H1 (cell line): ENCODE measurements at regions not wholly inside any gene's neighbourhood (a gene's known extent, or its start where the extent isn't known, plus 50 kb on each side); places are given as distances from the start of the nearest gene placed in this dataset.

Source experiments
- CTCF ChIA-PET: fragments of 300-600 bp; sonication (Branson Sonifier 250); formaldehyde crosslinking; loops from one replicate; lab custom pipeline; 2021; ENCODE audit not compliant: partially characterized antibody; lab: Charles Lee
- POLR2A ChIA-PET: fragments of 300-600 bp; sonication (Branson Sonifier 250); formaldehyde crosslinking; loops from one replicate; lab custom pipeline; 2021; ENCODE audit warnings: inconsistent platforms; ENCODE audit not compliant: partially characterized antibody; lab: Charles Lee
- DNase-seq, 2 experiments: peaks; one replicate each; pipeline versions ENCODE4 v3.0.0 to v3.0.0-alpha.2; 2010 to 2022; ENCODE audit warnings: low spot score in 2 of 2, low read depth in 1 of 2, mixed read lengths in 1 of 2
- FAIRE-seq: peaks from 2 replicates; lab custom pipeline; 2011; peaks lifted over from hg19 to GRCh38; lab: Jason Lieb, UNC
- H2AFZ ChIP-seq: 2 replicates; pipeline ENCODE4 v1.8.1; 2012; ENCODE audit warnings: low read length, inconsistent platforms
- H2AK5ac ChIP-seq: 2 replicates; pipeline ENCODE4 v1.6.1; 2013; ENCODE audit warnings: low read depth, low read length
- H2BK120ac ChIP-seq: replicated peaks from 2 replicates; pipeline ENCODE3; 2013; ENCODE audit warnings: low read depth, low read length, inconsistent platforms
- H2BK12ac ChIP-seq: 2 replicates; pipeline ENCODE4 v1.6.1; 2013; ENCODE audit warnings: low read depth, low read length
- H2BK15ac ChIP-seq: 2 replicates; pipeline ENCODE4 v1.6.1; 2013; ENCODE audit warnings: low read length
- H2BK20ac ChIP-seq: 2 replicates; pipeline ENCODE4 v1.6.1; 2013; ENCODE audit warnings: low read length
- H2BK5ac ChIP-seq: 2 replicates; pipeline ENCODE4 v1.6.1; 2013; ENCODE audit warnings: low read depth, low read length
- H3K14ac ChIP-seq: 2 replicates; pipeline ENCODE4 v1.6.1; 2013; ENCODE audit warnings: inconsistent platforms; ENCODE audit not compliant: insufficient read length
- H3K18ac ChIP-seq: 2 replicates; pipeline ENCODE4 v1.6.1; 2013; ENCODE audit warnings: low read length; ENCODE audit errors: extremely low read depth
- H3K23ac ChIP-seq: 2 replicates; pipeline ENCODE4 v1.6.1; 2013; ENCODE audit warnings: inconsistent platforms; ENCODE audit not compliant: insufficient read length
- H3K23me2 ChIP-seq: 2 replicates; pipeline ENCODE4 v1.6.1; 2013; ENCODE audit warnings: low read depth, low read length
- H3K27ac ChIP-seq: 2 replicates; pipeline ENCODE4 v1.6.1; 2011; ENCODE audit warnings: low read depth, low read length, inconsistent platforms
- H3K27me3 ChIP-seq, 4 experiments: replicated peaks in 1 of 4; 1 replicate in 1 of 4; 2 replicates in 3 of 4; pipeline versions ENCODE4 v1.6.1 to v1.8.1; 2011 to 2013; ENCODE audit warnings: low read length in 3 of 4, mild to moderate bottlenecking in 3 of 4, inconsistent platforms in 2 of 4, mixed read lengths in 2 of 4, moderate library complexity in 1 of 4; ENCODE audit not compliant: control insufficient read depth in 3 of 4, insufficient read depth in 3 of 4; ENCODE audit errors: extremely low read depth in 1 of 4
- H3K36me3 ChIP-seq, 4 experiments: 2 replicates each; pipeline versions ENCODE4 v1.6.1 to v1.8.1; 2011 to 2013; ENCODE audit warnings: mild to moderate bottlenecking in 4 of 4, low read length in 3 of 4, moderate library complexity in 2 of 4, control low read depth in 1 of 4, inconsistent platforms in 1 of 4; ENCODE audit not compliant: insufficient read depth in 4 of 4, control insufficient read depth in 2 of 4
- H3K4ac ChIP-seq: replicated peaks from 2 replicates; pipeline ENCODE3; 2013; ENCODE audit warnings: low read length, low read depth, mixed read lengths, inconsistent platforms; ENCODE audit not compliant: insufficient read length
- H3K4me1 ChIP-seq, 4 experiments: replicated peaks in 1 of 4; 1 replicate in 1 of 4; 2 replicates in 3 of 4; pipeline versions ENCODE4 v1.6.1 to v1.8.1; 2011 to 2013; ENCODE audit warnings: low read length in 3 of 4, inconsistent platforms in 2 of 4, mixed read lengths in 1 of 4; ENCODE audit not compliant: insufficient read depth in 4 of 4, control insufficient read depth in 3 of 4
- H3K4me2 ChIP-seq, 2 experiments: 2 replicates each; pipeline versions ENCODE4 v1.6.1 to v1.8.1; 2011 to 2013; ENCODE audit warnings: low read depth in 2 of 2, low read length in 2 of 2, control low read depth in 1 of 2, inconsistent platforms in 1 of 2, mild to moderate bottlenecking in 1 of 2; ENCODE audit not compliant: insufficient read depth in 1 of 2
- H3K4me3 ChIP-seq, 4 experiments: fragments of 200-600, 300-600 bp in 1 of 4; sonication (generic), shearing (Covaris generic), sonication (Bioruptor Twin) in 1 of 4; 2 replicates each; pipeline versions ENCODE4 v1.5.1 to v1.8.1; 2011 to 2016; ENCODE audit warnings: low read length in 4 of 4, low read depth in 3 of 4, control low read depth in 2 of 4, inconsistent platforms in 2 of 4, mild to moderate bottlenecking in 2 of 4, mixed read lengths in 1 of 4, moderate library complexity in 1 of 4; ENCODE audit not compliant: insufficient read depth in 2 of 4; ENCODE audit errors: extremely low read depth in 1 of 4
- H3K56ac ChIP-seq: replicated peaks from 2 replicates; pipeline ENCODE3; 2013; ENCODE audit warnings: low read depth, mild to moderate bottlenecking, mixed read lengths, low read length, inconsistent platforms; ENCODE audit not compliant: insufficient read length
- H3K79me1 ChIP-seq: 2 replicates; pipeline ENCODE4 v1.6.1; 2013; ENCODE audit warnings: low read depth, low read length, control low read depth
- H3K79me2 ChIP-seq, 2 experiments: 2 replicates each; pipeline versions ENCODE4 v1.6.1 to v1.8.1; 2012 to 2013; ENCODE audit warnings: low read length in 2 of 2, mild to moderate bottlenecking in 2 of 2, inconsistent platforms in 1 of 2; ENCODE audit not compliant: insufficient read depth in 2 of 2, control insufficient read depth in 1 of 2
- H3K9ac ChIP-seq, 4 experiments: replicated peaks in 1 of 4; 1 replicate in 1 of 4; 2 replicates in 3 of 4; pipeline versions ENCODE4 v1.6.1 to v1.8.1; 2011 to 2013; ENCODE audit warnings: low read depth in 3 of 4, low read length in 3 of 4, control low read depth in 2 of 4, mild to moderate bottlenecking in 2 of 4, moderate library complexity in 2 of 4, inconsistent platforms in 1 of 4; ENCODE audit errors: extremely low read depth in 1 of 4
- H3K9me3 ChIP-seq, 2 experiments: 2 replicates each; pipeline versions ENCODE4 v1.6.1 to v1.8.1; 2012 to 2013; ENCODE audit warnings: mild to moderate bottlenecking in 2 of 2, moderate library complexity in 2 of 2, control low read depth in 1 of 2, inconsistent platforms in 1 of 2, low read depth in 1 of 2, low read length in 1 of 2, mixed read lengths in 1 of 2; ENCODE audit not compliant: insufficient read depth in 2 of 2
- H4K20me1 ChIP-seq, 2 experiments: replicated peaks in 1 of 2; 2 replicates each; pipeline versions ENCODE3 to v1.8.1; 2011 to 2013; ENCODE audit warnings: inconsistent platforms in 2 of 2, low read length in 2 of 2, mild to moderate bottlenecking in 1 of 2; ENCODE audit not compliant: insufficient read depth in 2 of 2, control insufficient read depth in 1 of 2
- H4K5ac ChIP-seq: 2 replicates; pipeline ENCODE4 v1.6.1; 2013; ENCODE audit warnings: low read length, low read depth, mixed read lengths, inconsistent platforms; ENCODE audit not compliant: insufficient read length
- H4K8ac ChIP-seq: 2 replicates; pipeline ENCODE4 v1.8.0; 2013; ENCODE audit warnings: mild to moderate bottlenecking, moderate library complexity, low read length, inconsistent platforms; ENCODE audit not compliant: insufficient read depth; ENCODE audit errors: extremely low read depth
- H4K91ac ChIP-seq: replicated peaks from 2 replicates; pipeline ENCODE3; 2013; ENCODE audit warnings: low read length, mixed read lengths, inconsistent platforms; ENCODE audit not compliant: insufficient read length
- BRCA1 ChIP-seq: IDR thresholded peaks from 2 replicates; pipeline ENCODE4 v1.6.1; 2012; ENCODE audit warnings: low read depth, low read length, improper control_type of control experiment
- E2F6 ChIP-seq: IDR thresholded peaks from 2 replicates; pipeline ENCODE4 v1.6.1; 2012; ENCODE audit warnings: inconsistent platforms
- KDM4A ChIP-seq: IDR thresholded peaks from one replicate; pipeline ENCODE4 v1.7.1; 2012; ENCODE audit warnings: low read depth, mild to moderate bottlenecking, moderate library complexity, low read length, inconsistent platforms; ENCODE audit not compliant: severe bottlenecking
- PHF8 ChIP-seq: fragments of 200-600 bp; sonication (generic); conservative IDR thresholded peaks from 2 replicates; pipeline ENCODE4 v1.7.1; 2012; ENCODE audit warnings: low read depth, mild to moderate bottlenecking, inconsistent platforms, low read length, moderate library complexity
- POLR2AphosphoS5 ChIP-seq: IDR thresholded peaks from 2 replicates; pipeline ENCODE4 v1.6.1; 2011; ENCODE audit warnings: low read depth, low read length
- POU5F1 ChIP-seq: IDR thresholded peaks from 2 replicates; pipeline ENCODE4 v1.6.1; 2011; ENCODE audit warnings: low read depth, mild to moderate bottlenecking, low read length, moderate library complexity
- RAD21 ChIP-seq, 2 experiments: IDR thresholded peaks in 1 of 2; conservative IDR thresholded peaks in 1 of 2; 2 replicates each; pipeline ENCODE4 v1.6.1; 2011; ENCODE audit warnings: low read depth in 2 of 2, low read length in 2 of 2, improper control_type of control experiment in 1 of 2, inconsistent platforms in 1 of 2, mild to moderate bottlenecking in 1 of 2, moderate library complexity in 1 of 2
- RBBP5 ChIP-seq: IDR thresholded peaks from 2 replicates; pipeline ENCODE4 v1.7.1; 2012; ENCODE audit warnings: low read depth, mild to moderate bottlenecking, inconsistent platforms, low read length, moderate library complexity, borderline replicate concordance
- RFX5 ChIP-seq: IDR thresholded peaks from 2 replicates; pipeline ENCODE4 v1.6.1; 2011; ENCODE audit warnings: low read depth, low read length, improper control_type of control experiment, borderline replicate concordance
- RXRA ChIP-seq: IDR thresholded peaks from 2 replicates; pipeline ENCODE4 v1.6.1; 2011; ENCODE audit warnings: low read depth, mild to moderate bottlenecking, low read length, moderate library complexity; ENCODE audit not compliant: insufficient read depth
- SIX5 ChIP-seq: IDR thresholded peaks from 2 replicates; pipeline ENCODE4 v1.6.1; 2011; ENCODE audit warnings: mild to moderate bottlenecking, low read depth, low read length
- SRF ChIP-seq: IDR thresholded peaks from 2 replicates; pipeline ENCODE4 v1.6.1; 2011; ENCODE audit warnings: mild to moderate bottlenecking, low read depth, low read length, moderate library complexity

GRCh38 chr4:19167311-19167710 is 1084.4 kb upstream of the SLIT2 start:
- H3K9ac ChIP-seq, result no peak overlapping the region
- H3K4me1 ChIP-seq, result no peaks in the 10 kb centered on the region
- H3K79me1 ChIP-seq, result no peaks in the 10 kb centered on the region
- no peak overlapping the region for H3K27ac ChIP-seq
- no peaks in the 10 kb centered on the region for H3K9me3 ChIP-seq
- no peak for FAIRE-seq
- POLR2A ChIA-PET, result no interaction called here
- no peak overlapping the region for H2BK15ac ChIP-seq
- no peaks in the 10 kb centered on the region for H3K27me3 ChIP-seq
- DNase-seq, result no peak
- H2BK5ac ChIP-seq, result no peak overlapping the region
- H3K14ac ChIP-seq, result no peak overlapping the region
- H4K8ac ChIP-seq, result no peak overlapping the region
- H3K23ac ChIP-seq, result no peak overlapping the region
- H4K20me1 ChIP-seq, result no peaks in the 10 kb centered on the region
- H3K79me2 ChIP-seq, result no peaks in the 10 kb centered on the region
- H3K4me2 ChIP-seq, result no peak overlapping the region
- H3K23me2 ChIP-seq, result no peaks in the 10 kb centered on the region
- H3K36me3 ChIP-seq, result no peaks in the 10 kb centered on the region
- H3K56ac ChIP-seq, result no peak overlapping the region
- H2AK5ac ChIP-seq, result no peak overlapping the region
- H2BK120ac ChIP-seq, result no peak overlapping the region
- H2BK20ac ChIP-seq, result no peak overlapping the region
- H3K4ac ChIP-seq, result peak overlapping the region; percentile 69
- H3K4me3 ChIP-seq, result no peak overlapping the region
- H4K91ac ChIP-seq, result no peak overlapping the region
- no peak overlapping the region for H3K18ac ChIP-seq
- no peak overlapping the region for H4K5ac ChIP-seq
- CTCF ChIA-PET, result interaction anchor here (0.5 to 1.2 kb wide), 5 partner anchors 11 to 1479 kb away, joined by 3 to 4 read pairs (median 3); no protein-coding TSS in a partner anchor
- H2BK12ac ChIP-seq, result no peak overlapping the region
- no peak overlapping the region for H2AFZ ChIP-seq
- TF ChIP-seq E2F6 (no peak), POU5F1 (no peak), RAD21 (IDR thresholded peaks at IDR 0.05 in 1 of 2, conservative IDR thresholded peaks at IDR 0.05 in 1 of 2; ENCODE audit: low read depth in 2 of 2, low read length in 2 of 2) (no peak), RXRA (no peak), RFX5 (no peak), KDM4A (no peak), RBBP5 (no peak), SRF (no peak), SIX5 (no peak), BRCA1 (no peak), PHF8 (no peak), POLR2AphosphoS5 (no peak)
